Endothelial cell of umbilical vein (primary cell): ENCODE measurements at regions not wholly inside any gene's neighbourhood (a gene's known extent, or its start where the extent isn't known, plus 50 kb on each side); places are given as distances from the start of the nearest gene placed in this dataset.

Experiments used
- EZH2 ChIP-seq: IDR thresholded peaks from 2 replicates; pipeline ENCODE4 v1.6.1; 2012; ENCODE audit warnings: borderline replicate concordance, low read depth, mild to moderate bottlenecking, moderate library complexity, low read length, inconsistent platforms; ENCODE audit not compliant: severe bottlenecking
- JUN ChIP-seq: IDR thresholded peaks from 2 replicates; pipeline ENCODE4 v1.6.1; 2011; ENCODE audit warnings: borderline replicate concordance, low read depth; ENCODE audit not compliant: insufficient read length, insufficient read depth
- MYC ChIP-seq: IDR thresholded peaks from one replicate; pipeline ENCODE4 v1.6.1; 2011; ENCODE audit warnings: mild to moderate bottlenecking, low read depth, low read length
- POLR2AphosphoS5 ChIP-seq: IDR thresholded peaks from 2 replicates; pipeline ENCODE4 v1.6.1; 2012; ENCODE audit warnings: low read depth, mild to moderate bottlenecking, control low read depth, low read length, moderate library complexity; ENCODE audit not compliant: insufficient read depth
- TF ChIP-seq, protein P1 (sequence below), 2 donors: IDR thresholded peaks; 1 replicate in 1 of 2; 2 replicates in 1 of 2; pipeline ENCODE4 v1.5.1; 2011; ENCODE audit warnings: low read length in 2 of 2, mild to moderate bottlenecking in 2 of 2, moderate library complexity in 2 of 2, control low read depth in 1 of 2, inconsistent platforms in 1 of 2, low read depth in 1 of 2; ENCODE audit not compliant: insufficient read depth in 1 of 2; ENCODE audit errors: extremely low read depth in 1 of 2
- TF ChIP-seq, protein P2 (sequence below): IDR thresholded peaks from 2 replicates; pipeline ENCODE4 v1.6.1; 2011; ENCODE audit not compliant: insufficient read depth, insufficient read length

DNA sequence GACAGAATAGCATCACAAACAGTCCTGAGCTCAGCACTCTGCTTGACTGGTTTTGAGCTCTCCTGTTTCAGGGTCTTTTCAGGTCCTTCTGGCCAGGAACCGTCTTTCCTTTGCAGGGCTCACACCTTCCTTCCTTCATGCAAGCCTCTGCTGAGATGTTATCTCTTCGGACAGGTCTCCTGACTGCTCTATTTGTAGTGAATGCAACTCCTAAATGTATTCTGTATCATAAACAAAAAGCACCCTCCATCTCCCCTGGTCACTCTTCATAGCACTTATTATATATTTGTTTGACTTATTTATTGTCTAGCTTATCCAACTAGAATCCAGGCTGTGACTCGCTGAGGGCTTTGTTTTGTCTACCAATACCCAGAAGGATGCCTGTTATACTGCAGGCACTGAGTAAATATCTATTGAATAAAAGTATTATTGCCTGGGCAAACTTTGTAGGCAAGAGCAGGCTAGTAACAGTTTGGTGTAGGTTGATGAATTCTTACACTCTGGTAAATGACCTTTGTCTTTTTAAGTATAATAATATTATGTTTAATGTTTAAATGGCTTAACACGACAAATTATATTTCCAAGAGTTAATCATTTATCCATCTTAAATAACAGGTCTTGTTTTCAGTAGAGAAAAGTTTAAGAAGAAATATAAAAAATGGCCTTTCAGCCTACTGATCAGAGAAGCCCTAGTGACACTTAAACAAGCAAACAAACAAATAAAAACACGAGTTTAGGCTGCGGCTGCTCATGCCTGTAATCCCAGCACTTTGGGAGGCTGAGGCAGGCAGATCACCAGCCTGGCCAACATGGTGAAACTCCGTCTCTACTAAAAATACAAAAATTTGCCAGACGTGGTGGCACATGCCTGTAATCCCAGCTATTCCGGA is 199.7 kb downstream of the BCAS1 start:
- TF ChIP-seq, protein P1, sequence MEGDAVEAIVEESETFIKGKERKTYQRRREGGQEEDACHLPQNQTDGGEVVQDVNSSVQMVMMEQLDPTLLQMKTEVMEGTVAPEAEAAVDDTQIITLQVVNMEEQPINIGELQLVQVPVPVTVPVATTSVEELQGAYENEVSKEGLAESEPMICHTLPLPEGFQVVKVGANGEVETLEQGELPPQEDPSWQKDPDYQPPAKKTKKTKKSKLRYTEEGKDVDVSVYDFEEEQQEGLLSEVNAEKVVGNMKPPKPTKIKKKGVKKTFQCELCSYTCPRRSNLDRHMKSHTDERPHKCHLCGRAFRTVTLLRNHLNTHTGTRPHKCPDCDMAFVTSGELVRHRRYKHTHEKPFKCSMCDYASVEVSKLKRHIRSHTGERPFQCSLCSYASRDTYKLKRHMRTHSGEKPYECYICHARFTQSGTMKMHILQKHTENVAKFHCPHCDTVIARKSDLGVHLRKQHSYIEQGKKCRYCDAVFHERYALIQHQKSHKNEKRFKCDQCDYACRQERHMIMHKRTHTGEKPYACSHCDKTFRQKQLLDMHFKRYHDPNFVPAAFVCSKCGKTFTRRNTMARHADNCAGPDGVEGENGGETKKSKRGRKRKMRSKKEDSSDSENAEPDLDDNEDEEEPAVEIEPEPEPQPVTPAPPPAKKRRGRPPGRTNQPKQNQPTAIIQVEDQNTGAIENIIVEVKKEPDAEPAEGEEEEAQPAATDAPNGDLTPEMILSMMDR (IDR thresholded peaks at IDR 0.05; ENCODE audit: extremely low read depth in 1 of 2, insufficient read depth in 1 of 2, low read depth in 1 of 2, low read length in 2 of 2), result no peak
- TF ChIP-seq JUN (no peak), EZH2 (no peak), MYC (no peak), POLR2AphosphoS5 (no peak)
- TF ChIP-seq, protein P2, sequence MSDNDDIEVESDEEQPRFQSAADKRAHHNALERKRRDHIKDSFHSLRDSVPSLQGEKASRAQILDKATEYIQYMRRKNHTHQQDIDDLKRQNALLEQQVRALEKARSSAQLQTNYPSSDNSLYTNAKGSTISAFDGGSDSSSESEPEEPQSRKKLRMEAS, result no peak
